Muscle of leg (tissue), 3 donors: ENCODE measurements at regions not wholly inside any gene's neighbourhood (a gene's known extent, or its start where the extent isn't known, plus 50 kb on each side); places are given as distances from the start of the nearest gene placed in this dataset.

ENCODE experiments used
- DNase-seq: peaks from one replicate; pipeline ENCODE4 v3.0.0; 2013
- H3K27ac ChIP-seq: one replicate; pipeline ENCODE4 v1.5.1; 2013; ENCODE audit warnings: mild to moderate bottlenecking, low read length, control low read depth
- H3K27me3 ChIP-seq: one replicate; pipeline ENCODE4 v1.6.1; 2013; ENCODE audit warnings: low read length; ENCODE audit not compliant: control insufficient read depth, insufficient read depth
- H3K36me3 ChIP-seq: one replicate; pipeline ENCODE4 v1.6.1; 2013; ENCODE audit warnings: low read length; ENCODE audit not compliant: control insufficient read depth, insufficient read depth
- H3K4me1 ChIP-seq: one replicate; pipeline ENCODE4 v1.6.1; 2013; ENCODE audit warnings: low read length; ENCODE audit not compliant: control insufficient read depth, insufficient read depth
- H3K4me3 ChIP-seq: one replicate; pipeline ENCODE4 v1.5.1; 2013; ENCODE audit warnings: low read length, control low read depth
- H3K9me3 ChIP-seq: replicated peaks from 2 replicates; pipeline ENCODE4 v1.6.1; 2013; ENCODE audit warnings: low read depth, low read length; ENCODE audit not compliant: control insufficient read depth
- WGBS: methylation state at CpG from one replicate; pipeline ENCODE4 v1.1.5; 2013; ENCODE audit warnings: missing lambda C conversion rate; ENCODE audit not compliant: insufficient coverage; 5-methylcytosine and 5-hydroxymethylcytosine counted together

DNA sequence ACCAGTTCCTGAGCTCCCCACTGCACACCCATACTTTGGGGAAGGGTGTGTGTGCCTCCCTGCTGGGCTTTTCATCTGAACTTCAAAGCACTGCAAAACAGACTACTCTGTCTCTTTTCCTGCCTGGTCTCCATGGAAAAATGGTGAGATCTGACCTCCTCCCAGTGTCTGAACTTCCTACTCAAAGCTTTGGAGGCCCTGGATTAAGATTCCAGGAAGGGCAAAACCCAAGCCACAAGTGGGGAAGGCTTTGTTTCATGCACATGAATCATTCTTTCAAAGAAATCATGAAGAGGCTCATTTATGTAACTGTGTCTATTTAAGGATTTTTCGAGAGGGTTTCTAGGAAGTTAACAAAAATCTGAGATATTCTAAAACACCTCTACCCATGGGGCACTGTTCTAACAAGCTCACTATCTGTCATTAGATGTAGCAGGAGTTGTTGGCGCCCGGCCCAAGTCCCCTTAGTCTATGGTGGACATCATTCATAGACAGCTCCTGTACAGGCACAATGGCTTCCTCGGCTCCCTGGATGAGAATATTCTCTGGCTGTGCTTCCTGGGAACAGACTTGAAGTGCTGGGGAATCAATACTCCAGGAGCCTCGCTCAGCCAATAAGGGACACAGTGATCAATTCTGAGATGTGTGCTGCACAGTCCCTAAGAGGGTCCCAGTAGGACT lies 224.0 kb downstream of the KTN1 start:
- no peaks in the 10 kb centered on the region for H3K36me3 ChIP-seq
- DNase-seq: no peak
- H3K9me3 ChIP-seq: no peaks in the 10 kb centered on the region
- WGBS: 93% methylated on average over 3 of the region's 5 CpGs
- no peaks in the 10 kb centered on the region for H3K27me3 ChIP-seq
- H3K4me1 ChIP-seq: peaks cover 10% of the 10 kb centered on the region
- H3K4me3 ChIP-seq: no peak overlapping the region
- no peak overlapping the region for H3K27ac ChIP-seq

DNA sequence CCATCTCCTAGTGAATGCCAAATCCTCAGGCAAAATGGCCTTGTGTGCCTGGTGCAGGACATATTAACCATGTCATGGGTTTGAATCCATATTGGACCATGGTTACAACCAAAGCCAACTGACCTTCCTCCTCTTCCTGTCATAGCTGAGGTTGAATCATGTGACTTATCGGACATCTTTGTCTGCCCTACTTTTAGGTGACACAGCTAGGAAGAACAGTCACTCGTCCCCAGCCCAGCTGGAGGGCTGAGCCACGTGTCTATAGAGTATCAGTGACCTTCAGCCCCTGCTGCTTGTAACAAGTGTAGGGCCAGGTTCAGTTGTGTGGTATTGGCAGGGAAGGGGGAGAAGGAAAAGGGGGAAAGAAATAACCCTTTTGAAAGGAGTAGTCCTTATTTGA lies 225.2 kb downstream of the KTN1 start:
- Histone ChIP-seq H3K27me3 (no peaks in the 10 kb centered on the region), H3K9me3 (no peaks in the 10 kb centered on the region), H3K36me3 (no peaks in the 10 kb centered on the region), H3K27ac (no peak overlapping the region), H3K4me1 (peaks cover 10% of the 10 kb centered on the region), H3K4me3 (no peak overlapping the region)
- DNase-seq: no peak
- WGBS: 89% methylated on average over 3 of the region's 3 CpGs

DNA sequence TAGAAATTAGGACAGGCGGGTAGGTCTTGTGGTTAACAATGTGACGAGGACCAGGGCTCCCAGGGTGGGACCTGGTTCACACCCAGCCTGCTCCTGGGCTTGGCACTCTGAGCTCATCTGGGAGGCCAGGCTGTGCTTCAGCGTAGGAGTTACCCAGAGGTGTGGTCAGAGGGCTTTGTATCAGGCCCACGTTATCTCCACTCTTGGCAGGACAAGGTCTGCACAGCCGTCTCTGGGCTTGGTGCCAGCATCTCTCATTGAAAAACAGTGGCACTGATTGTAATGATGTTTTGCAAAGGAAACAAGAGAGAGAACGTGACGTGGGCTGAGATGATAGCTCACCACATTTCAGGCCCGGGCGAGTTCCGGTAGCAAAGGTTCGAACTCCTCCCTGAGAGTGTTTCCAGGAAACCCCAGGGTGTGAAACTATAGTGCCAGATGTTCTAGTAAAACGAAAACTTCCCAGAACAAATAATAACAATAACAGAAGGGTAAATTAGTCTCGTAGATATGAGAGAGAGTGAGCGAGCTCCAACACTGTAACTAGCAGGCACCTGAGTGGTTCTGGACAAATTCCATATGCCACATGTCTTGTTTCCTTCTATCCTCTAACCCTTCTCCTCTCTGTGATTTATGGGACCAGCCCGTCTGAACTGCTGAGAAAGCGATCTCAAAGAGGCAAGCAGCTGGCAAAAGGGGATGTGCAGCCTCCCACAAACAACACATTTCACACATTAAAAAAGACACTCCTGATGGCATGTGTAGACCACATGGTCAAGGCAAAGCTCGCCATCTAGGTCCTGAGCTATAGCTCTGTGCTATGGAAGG lies 227.3 kb downstream of the KTN1 start:
- no peak overlapping the region for H3K4me3 ChIP-seq
- 37% methylated on average over 6 of the region's 17 CpGs for WGBS

DNA sequence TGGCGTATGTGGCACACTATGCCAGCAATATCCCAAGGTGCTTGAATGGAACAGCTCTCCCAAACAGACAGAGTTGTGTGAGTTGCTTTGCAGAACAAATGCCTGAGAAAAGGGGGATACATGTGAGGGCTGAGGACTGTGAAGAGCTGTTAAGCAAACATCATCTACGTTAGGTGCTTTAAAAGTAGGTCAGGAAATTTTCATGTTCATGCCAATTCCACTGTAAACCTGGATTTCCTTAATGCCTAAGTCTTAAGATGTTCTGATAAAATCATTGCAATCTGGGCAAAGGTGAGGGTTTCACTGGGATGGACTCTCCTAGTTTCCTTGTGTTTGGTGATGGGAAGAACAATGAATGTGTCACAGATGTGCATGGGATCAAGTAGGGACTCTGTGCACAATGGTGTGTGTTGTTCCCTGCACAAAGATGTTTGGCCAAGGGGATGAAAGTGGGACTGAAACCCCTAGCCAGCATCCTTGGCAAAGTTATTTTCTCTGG lies 227.9 kb downstream of the KTN1 start:
- H3K36me3 ChIP-seq: no peaks in the 10 kb centered on the region
- no peak for DNase-seq
- WGBS: 70% methylated on average over 1 of the region's 2 CpGs
- no peaks in the 10 kb centered on the region for H3K27me3 ChIP-seq
- H3K9me3 ChIP-seq: no peaks in the 10 kb centered on the region
- peaks cover 10% of the 10 kb centered on the region for H3K4me1 ChIP-seq
- H3K4me3 ChIP-seq: no peak overlapping the region
- H3K27ac ChIP-seq: no peak overlapping the region

More for the DNA sequence above, 227.3 kb downstream of the KTN1 start:
- Histone ChIP-seq H3K36me3 (no peaks in the 10 kb centered on the region), H3K27ac (no peak overlapping the region), H3K4me1 (peaks cover 10% of the 10 kb centered on the region), H3K27me3 (no peaks in the 10 kb centered on the region), H3K9me3 (no peaks in the 10 kb centered on the region)
- peak; percentile 72 for DNase-seq

DNA sequence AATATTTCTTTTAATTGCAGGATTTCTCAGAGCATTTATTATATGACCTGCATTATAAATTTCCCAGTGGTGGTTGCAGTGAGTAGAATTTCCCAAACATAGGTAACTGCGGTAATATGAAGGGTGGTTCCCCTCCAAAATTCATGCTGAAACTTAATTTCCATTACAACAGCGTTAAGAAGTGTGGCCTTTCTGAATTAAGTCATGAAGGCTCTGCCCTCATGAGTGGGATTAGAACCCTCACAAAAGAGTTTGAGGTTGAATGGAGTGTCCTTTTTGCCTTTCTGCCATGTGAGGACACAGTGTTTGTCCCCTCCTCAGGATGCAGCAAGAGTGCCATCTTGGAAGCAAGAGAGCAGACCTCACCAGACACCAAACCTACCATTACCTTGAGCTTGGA lies 233.6 kb downstream of the KTN1 start:
- Histone ChIP-seq H3K36me3 (no peaks in the 10 kb centered on the region), H3K4me1 (no peaks in the 10 kb centered on the region), H3K27ac (no peak overlapping the region), H3K27me3 (no peaks in the 10 kb centered on the region), H3K4me3 (no peak overlapping the region), H3K9me3 (no peaks in the 10 kb centered on the region)
- WGBS: no CpG with 5 or more reads among the region's 2 CpGs
- DNase-seq: no peak

DNA sequence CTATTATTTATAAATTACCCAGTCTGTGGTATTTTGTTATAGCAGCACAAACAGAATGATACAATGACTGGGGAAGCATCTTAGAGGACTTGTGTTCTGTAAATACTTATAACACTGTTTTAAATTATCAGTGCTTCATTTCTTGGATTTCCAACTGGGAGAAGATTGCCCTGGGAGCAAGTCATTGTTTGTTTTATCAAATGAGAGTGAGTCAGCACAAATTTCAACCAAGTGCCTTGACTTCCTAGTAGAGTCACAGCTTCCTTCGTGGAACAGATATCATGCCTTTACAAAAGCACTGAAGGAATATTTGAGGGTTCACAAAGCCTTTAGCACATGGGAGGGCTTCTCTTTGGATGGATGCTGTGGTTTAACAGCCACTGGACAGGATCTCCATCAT lies 234.1 kb downstream of the KTN1 start:
- H3K4me3 ChIP-seq: no peak overlapping the region
- H3K27me3 ChIP-seq: no peaks in the 10 kb centered on the region
- H3K9me3 ChIP-seq: no peaks in the 10 kb centered on the region
- H3K4me1 ChIP-seq: no peaks in the 10 kb centered on the region
- H3K36me3 ChIP-seq: no peaks in the 10 kb centered on the region
- WGBS: no CpG with 5 or more reads among the region's 1 CpG
- no peak for DNase-seq
- H3K27ac ChIP-seq: no peak overlapping the region

DNA sequence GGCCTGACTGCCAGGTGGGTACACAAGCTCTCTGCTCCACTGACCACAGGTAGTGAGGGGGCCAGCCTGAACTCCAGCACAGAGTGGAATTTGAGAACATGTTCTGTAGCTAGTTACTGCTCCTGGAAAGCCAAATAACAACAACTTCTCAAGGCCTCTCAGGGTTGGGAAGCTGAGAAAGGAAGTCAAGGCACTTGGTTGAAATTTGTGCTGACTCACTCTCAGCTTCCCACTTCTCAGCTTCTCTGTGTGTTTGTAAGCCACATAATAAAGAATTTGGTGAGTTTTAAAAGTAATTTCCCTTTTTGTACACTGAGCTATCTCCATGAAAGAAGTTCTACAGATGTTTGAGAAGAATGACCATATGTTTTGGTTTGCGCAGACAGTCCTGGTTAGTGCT lies 234.9 kb downstream of the KTN1 start:
- no peaks in the 10 kb centered on the region for H3K36me3 ChIP-seq
- H3K4me3 ChIP-seq: no peak overlapping the region
- no peaks in the 10 kb centered on the region for H3K27me3 ChIP-seq
- no peaks in the 10 kb centered on the region for H3K9me3 ChIP-seq
- DNase-seq: peak; percentile 32
- no peaks in the 10 kb centered on the region for H3K4me1 ChIP-seq
- H3K27ac ChIP-seq: no peak overlapping the region
- no CpG with 5 or more reads among the region's 1 CpG for WGBS

DNA sequence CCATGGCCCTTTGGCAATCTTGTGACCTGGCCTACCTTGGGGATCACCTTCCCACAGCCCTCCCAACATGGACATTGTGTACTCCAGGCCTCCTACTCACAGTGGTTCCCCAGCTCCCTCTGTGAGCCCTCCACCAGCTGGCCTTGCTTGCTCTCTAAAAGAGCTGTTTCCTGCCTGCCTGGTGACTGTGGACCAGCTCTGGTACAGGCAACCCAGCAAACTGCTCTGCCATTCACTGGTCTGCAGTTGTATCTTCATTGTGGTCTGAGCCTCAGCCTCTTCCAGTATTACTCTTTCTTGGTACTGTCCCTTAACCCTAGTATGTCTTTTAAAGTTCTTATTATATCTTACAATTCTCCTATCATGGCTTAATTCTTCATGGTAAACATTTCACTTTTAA lies 236.2 kb downstream of the KTN1 start:
- Histone ChIP-seq H3K4me3 (no peak overlapping the region), H3K27me3 (no peaks in the 10 kb centered on the region), H3K36me3 (no peaks in the 10 kb centered on the region), H3K4me1 (no peaks in the 10 kb centered on the region), H3K9me3 (no peaks in the 10 kb centered on the region), H3K27ac (no peak overlapping the region)
- no peak for DNase-seq

DNA sequence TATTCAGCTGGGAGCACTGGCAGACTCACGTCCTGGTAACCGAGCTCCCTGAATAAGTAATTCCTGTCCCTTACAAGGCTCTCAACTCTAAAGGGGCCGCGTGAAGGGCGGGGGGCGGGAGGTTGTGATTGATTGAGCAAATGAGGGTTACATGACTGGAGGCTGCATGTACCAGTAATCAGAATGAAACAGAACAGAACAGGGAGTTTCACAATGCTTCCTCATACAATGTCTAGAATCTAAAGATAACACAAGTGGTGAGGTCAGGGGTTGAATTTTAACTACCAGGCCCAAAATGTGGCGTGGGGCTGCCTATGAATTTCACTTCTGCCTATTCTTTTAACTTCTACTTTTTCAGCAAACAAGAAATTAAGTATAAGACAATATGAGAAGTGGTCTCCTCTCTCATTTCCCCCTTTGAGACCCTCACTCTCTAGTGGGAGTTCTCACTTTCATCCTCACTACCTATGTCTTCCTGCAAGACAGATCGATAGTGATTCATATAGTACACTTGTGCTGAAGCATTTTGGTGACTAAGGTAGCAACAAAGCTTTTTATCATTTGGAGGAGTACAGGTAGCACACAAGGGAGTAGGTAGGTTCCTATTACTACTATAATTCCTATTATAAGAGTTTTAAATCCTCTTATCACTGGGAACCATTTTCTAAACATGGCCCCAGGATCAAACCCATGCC lies 239.8 kb downstream of the KTN1 start:
- no CpG with 5 or more reads among the region's 8 CpGs for WGBS
- Histone ChIP-seq H3K27ac (no peak overlapping the region), H3K27me3 (no peaks in the 10 kb centered on the region), H3K4me3 (no peak overlapping the region), H3K36me3 (no peaks in the 10 kb centered on the region), H3K9me3 (no peaks in the 10 kb centered on the region), H3K4me1 (no peaks in the 10 kb centered on the region)
- no peak for DNase-seq

DNA sequence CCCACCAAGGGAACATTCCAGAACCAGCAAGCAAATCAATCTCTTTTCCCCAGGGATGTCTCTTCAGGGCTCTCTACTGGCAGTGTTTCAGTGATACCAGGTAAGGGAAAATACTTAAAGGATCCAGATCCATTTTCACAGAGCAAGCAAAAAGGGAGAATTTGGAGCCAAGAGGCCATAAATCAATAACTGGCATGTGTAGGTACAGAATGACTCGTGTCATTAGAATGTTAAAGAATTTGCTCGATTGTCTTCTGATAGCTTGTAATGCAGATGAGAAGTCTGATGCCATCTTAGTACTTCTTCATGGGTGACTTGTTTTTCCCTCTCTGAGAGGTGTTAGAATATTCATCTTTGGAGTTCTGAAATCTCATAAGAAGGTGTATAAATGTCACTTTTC lies 242.9 kb downstream of the KTN1 start:
- Histone ChIP-seq H3K4me3 (no peak overlapping the region), H3K36me3 (no peaks in the 10 kb centered on the region), H3K27me3 (no peaks in the 10 kb centered on the region), H3K27ac (no peak overlapping the region), H3K4me1 (no peaks in the 10 kb centered on the region), H3K9me3 (no peaks in the 10 kb centered on the region)
- WGBS: 61% methylated on average over 2 of the region's 2 CpGs
- no peak for DNase-seq
